Natural killer cell (primary cell): ENCODE measurements at regions not wholly inside any gene's neighbourhood (a gene's known extent, or its start where the extent isn't known, plus 50 kb on each side); places are given as distances from the start of the nearest gene placed in this dataset.
"Not testable (repeated sequence)": the region's sequence is repeated elsewhere in the genome, so short reads cannot be mapped to it uniquely, and the experiment has no call there.

ENCODE experiments used
- ATAC-seq, 3 donors: fragments of 150-1000 bp in 2 of 3; fragments of 200-7000 bp in 1 of 3; cut with Tn5 transposase; 1 replicate in 1 of 3; 2 replicates in 2 of 3; pipeline ENCODE4 v1.10.0; 2021; ENCODE audit warnings: mild to moderate bottlenecking in 2 of 3, moderate library complexity in 2 of 3
- DNase-seq, 2 donors: peaks; one replicate each; pipeline versions ENCODE4 v3.0.0 to v3.0.0-alpha.2; 2013 to 2021; ENCODE audit warnings: mixed read lengths in 1 of 2
- H3K27ac ChIP-seq: one replicate; pipeline ENCODE4 v1.5.1; 2013; ENCODE audit warnings: mild to moderate bottlenecking, low read length
- H3K27me3 ChIP-seq: one replicate; pipeline ENCODE4 v1.6.1; 2013; ENCODE audit warnings: low read length; ENCODE audit not compliant: control insufficient read depth, insufficient read depth
- H3K36me3 ChIP-seq: one replicate; pipeline ENCODE4 v1.6.1; 2013; ENCODE audit warnings: low read length; ENCODE audit not compliant: control insufficient read depth, insufficient read depth
- H3K4me1 ChIP-seq: one replicate; pipeline ENCODE4 v1.6.1; 2013; ENCODE audit warnings: low read length; ENCODE audit not compliant: control insufficient read depth, insufficient read depth
- H3K4me3 ChIP-seq: one replicate; pipeline ENCODE4 v1.5.1; 2013; ENCODE audit warnings: low read length
- H3K9me3 ChIP-seq: one replicate; pipeline ENCODE4 v1.6.1; 2013; ENCODE audit warnings: low read length; ENCODE audit not compliant: control insufficient read depth, insufficient read depth
- H3K27ac Mint-ChIP-seq, 2 donors: one replicate each; pipeline ENCODE4 v1.8.0; 2022; ENCODE audit warnings: mild to moderate bottlenecking in 2 of 2, mixed read lengths in 2 of 2, moderate library complexity in 1 of 2
- H3K27me3 Mint-ChIP-seq, 2 donors: one replicate each; pipeline ENCODE4 v1.8.0; 2022; ENCODE audit warnings: low read depth in 2 of 2, mixed read lengths in 2 of 2
- H3K36me3 Mint-ChIP-seq: one replicate; pipeline ENCODE4 v1.8.0; 2022; ENCODE audit warnings: mixed read lengths
- H3K4me1 Mint-ChIP-seq, 2 donors: one replicate each; pipeline ENCODE4 v1.8.0; 2022; ENCODE audit warnings: mixed read lengths in 2 of 2
- H3K4me3 Mint-ChIP-seq: one replicate; pipeline ENCODE4 v1.8.0; 2022; ENCODE audit warnings: mild to moderate bottlenecking, moderate library complexity, mixed read lengths
- H3K9me3 Mint-ChIP-seq, 2 donors: one replicate each; pipeline ENCODE4 v1.8.0; 2022; ENCODE audit warnings: mixed read lengths in 2 of 2
- WGBS: methylation state at CpG from one replicate; pipeline ENCODE4 v1.1.7; 2013; ENCODE audit warnings: missing lambda C conversion rate; ENCODE audit not compliant: insufficient coverage; 5-methylcytosine and 5-hydroxymethylcytosine counted together
- intact Hi-C: fragments of 100-400 bp; cut with micrococcal nuclease; formaldehyde crosslinking; loops from one replicate; pipeline ENCODE4 v1.14.2; 2022

DNA sequence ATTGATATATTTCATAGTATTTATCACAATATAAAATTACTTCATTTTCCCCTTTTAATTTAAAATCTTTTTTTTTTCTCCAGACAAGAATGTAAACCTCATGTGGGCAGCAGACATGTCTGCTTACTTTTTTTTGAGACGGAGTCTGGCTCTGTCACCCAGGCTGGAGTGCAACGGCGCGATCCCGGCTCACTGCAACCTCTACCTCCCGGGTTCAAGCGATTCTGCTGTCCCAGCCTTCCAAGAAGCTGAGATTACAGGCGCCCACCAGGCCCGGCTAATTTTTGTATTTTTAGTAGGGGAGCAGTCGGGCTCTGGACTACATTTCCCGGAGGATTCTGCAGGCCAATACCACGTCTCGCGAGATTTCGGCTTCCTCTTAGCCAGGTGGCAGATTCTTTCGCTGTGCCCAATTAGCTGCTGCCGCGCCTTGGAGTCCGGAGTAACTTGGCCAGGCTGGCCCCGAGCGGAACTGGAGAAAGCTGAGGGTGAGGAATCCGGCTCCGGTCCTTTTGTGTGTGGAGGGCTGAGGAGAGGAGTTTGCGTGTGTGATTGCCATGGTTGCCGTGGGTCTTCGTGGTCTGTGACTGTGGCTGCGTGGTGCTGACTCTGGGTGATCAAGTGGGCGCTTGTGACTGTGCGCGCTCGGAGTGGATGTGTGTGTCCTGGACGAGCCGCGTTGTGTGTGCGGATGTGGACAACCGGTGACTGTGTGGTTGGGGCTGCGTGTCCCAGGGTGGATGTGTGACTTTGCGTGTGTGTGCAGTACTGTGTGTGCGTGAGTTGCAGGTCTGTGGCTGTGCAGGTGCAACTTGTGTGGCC, 313.0 kb upstream of the ZNF337 start:
- H3K36me3 ChIP-seq, H3K27me3 Mint-ChIP-seq, H3K27me3 ChIP-seq, H3K9me3 Mint-ChIP-seq, H3K9me3 ChIP-seq, intact Hi-C loops, H3K4me1 ChIP-seq, H3K36me3 Mint-ChIP-seq: not testable (repeated sequence)
- DNase-seq (peak; percentile 35 to 75), ATAC-seq (peak in 1 of 3 donors; percentile 29)
- Mint-ChIP-seq H3K4me3 (peak overlapping the region; percentile 93), H3K27ac (peak overlapping the region; percentile 89 to 94), H3K4me1 (peaks cover 11 to 13% of the 10 kb centered on the region in 2 donors)
- Histone ChIP-seq H3K4me3 (peak overlapping the region; percentile 70), H3K27ac (peak overlapping the region; percentile 73)
- WGBS, result 28% methylated on average over 35 of the region's 39 CpGs

- H3K27me3 Mint-ChIP-seq, intact Hi-C loops, DNase-seq, ATAC-seq, H3K27ac ChIP-seq, H3K36me3 ChIP-seq, H3K9me3 Mint-ChIP-seq, H3K4me3 Mint-ChIP-seq, H3K27me3 ChIP-seq, H3K9me3 ChIP-seq, H3K4me1 ChIP-seq, H3K36me3 Mint-ChIP-seq, H3K4me3 ChIP-seq: not testable (repeated sequence)
- Mint-ChIP-seq H3K4me1 (peaks cover 11 to 13% of the 10 kb centered on the region in 2 donors), H3K27ac (peak overlapping the region in 1 of 2 donors; percentile 48)
- 94% methylated on average over 7 of the region's 9 CpGs for whole genome bisulfite sequencing
Measured at GRCh38 chr20:26008026-26008425, 311.4 kb upstream of the ZNF337 start.

- H3K4me1 ChIP-seq, intact Hi-C loops, H3K9me3 Mint-ChIP-seq, H3K4me3 ChIP-seq, H3K27ac ChIP-seq, H3K36me3 Mint-ChIP-seq, H3K4me3 Mint-ChIP-seq, H3K36me3 ChIP-seq, H3K27me3 ChIP-seq, H3K9me3 ChIP-seq, ATAC-seq, H3K27me3 Mint-ChIP-seq, DNase-seq, H3K27ac Mint-ChIP-seq: not testable (repeated sequence)
- peaks cover 11 to 13% of the 10 kb centered on the region in 2 donors for H3K4me1 Mint-ChIP-seq
- WGBS, result 100% methylated on average over 2 of the region's 4 CpGs
Measured at GRCh38 chr20:26006164-26006563, 309.5 kb upstream of the ZNF337 start.

DNA sequence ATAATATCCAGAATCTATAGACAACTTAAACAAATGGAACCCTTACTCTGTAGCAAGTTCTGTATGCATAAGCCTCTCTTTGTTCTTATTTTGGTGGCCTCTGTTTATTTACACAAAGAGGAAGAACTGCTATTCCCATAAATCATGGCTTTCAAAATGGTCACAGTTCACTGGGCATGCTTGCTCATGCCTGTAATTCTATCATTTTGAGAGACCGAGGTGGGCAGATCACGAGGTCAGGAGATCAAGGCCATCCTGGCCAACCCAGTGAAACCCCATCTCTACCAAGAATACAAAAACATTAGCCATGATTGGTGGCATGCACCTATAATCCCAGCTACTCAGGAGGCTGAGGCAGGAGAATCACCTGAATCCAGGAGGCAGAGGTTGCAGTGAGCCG, 307.3 kb upstream of the ZNF337 start:
- H3K27ac ChIP-seq, H3K4me1 Mint-ChIP-seq, H3K4me3 ChIP-seq, intact Hi-C loops, H3K36me3 Mint-ChIP-seq, H3K27me3 Mint-ChIP-seq, DNase-seq, H3K4me3 Mint-ChIP-seq, H3K27me3 ChIP-seq, ATAC-seq, H3K4me1 ChIP-seq, H3K27ac Mint-ChIP-seq, H3K36me3 ChIP-seq, H3K9me3 Mint-ChIP-seq, H3K9me3 ChIP-seq: not testable (repeated sequence)
- 92% methylated on average over 3 of the region's 3 CpGs for WGBS

DNA sequence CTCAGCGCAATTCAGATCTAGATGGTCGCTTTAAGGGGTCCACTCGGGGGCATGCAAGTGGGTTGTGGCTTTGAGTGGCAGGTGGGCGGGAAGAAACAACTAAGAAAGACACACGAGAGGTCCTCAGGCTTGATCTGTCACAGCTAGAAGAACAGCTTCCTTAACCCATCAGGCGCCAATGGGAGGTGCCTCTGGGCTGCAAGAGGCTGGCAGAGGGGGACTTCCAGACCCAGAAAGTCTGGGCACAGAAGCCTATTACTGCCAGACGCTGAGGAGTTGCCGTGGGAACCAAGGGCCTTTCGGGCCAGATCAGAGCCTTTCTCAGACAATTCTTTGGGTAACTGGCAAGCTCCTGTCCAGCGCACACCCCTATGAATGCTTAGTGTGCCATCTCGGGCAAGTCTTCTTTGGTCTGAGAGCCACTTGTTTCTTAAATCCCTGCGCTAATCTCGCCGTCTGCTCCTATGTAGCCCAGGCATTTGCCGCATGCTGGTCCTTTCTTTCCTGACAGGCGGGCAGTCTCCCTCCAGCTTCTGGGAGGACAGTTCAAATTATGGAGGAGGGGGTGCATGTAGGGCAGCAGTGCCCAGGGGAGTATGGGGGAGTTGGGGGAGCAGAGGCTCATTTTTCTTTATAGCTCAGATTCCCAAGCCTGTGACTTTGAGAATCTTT, 300.9 kb upstream of the ZNF337 start:
- intact Hi-C loops, H3K4me1 ChIP-seq, ATAC-seq, H3K4me1 Mint-ChIP-seq, DNase-seq, H3K9me3 ChIP-seq, H3K27me3 Mint-ChIP-seq, H3K4me3 ChIP-seq, H3K27ac ChIP-seq, H3K9me3 Mint-ChIP-seq, H3K27ac Mint-ChIP-seq, H3K4me3 Mint-ChIP-seq, H3K36me3 Mint-ChIP-seq, H3K27me3 ChIP-seq, H3K36me3 ChIP-seq: not testable (repeated sequence)
- WGBS, result 86% methylated on average over 16 of the region's 16 CpGs
